ENCODE measurements at regions not wholly inside any gene's neighbourhood (a gene's known extent, or its start where the extent isn't known, plus 50 kb on each side); places are given as distances from the start of the nearest gene placed in this dataset.

- TF ChIP-seq CTCF (IDR thresholded peaks at IDR 0.05) (no peak), EP300 (IDR thresholded peaks at IDR 0.05) (no peak), POLR2A (IDR thresholded peaks at IDR 0.05) (no peak)
Observed at GRCh38 chr16:31694461-31694860, 166.8 kb downstream of the AHSP start.
